Right forelimb (tissue), 1 donor: ENCODE measurements at regions not wholly inside any gene's neighbourhood (a gene's known extent, or its start where the extent isn't known, plus 50 kb on each side); places are given as distances from the start of the nearest gene placed in this dataset.
"Not testable (repeated sequence)": the region's sequence is repeated elsewhere in the genome, so short reads cannot be mapped to it uniquely, and the experiment has no call there.

Experiments used
- DNase-seq: peaks from one replicate; pipeline ENCODE4 v3.0.0-alpha.2; 2018

DNA sequence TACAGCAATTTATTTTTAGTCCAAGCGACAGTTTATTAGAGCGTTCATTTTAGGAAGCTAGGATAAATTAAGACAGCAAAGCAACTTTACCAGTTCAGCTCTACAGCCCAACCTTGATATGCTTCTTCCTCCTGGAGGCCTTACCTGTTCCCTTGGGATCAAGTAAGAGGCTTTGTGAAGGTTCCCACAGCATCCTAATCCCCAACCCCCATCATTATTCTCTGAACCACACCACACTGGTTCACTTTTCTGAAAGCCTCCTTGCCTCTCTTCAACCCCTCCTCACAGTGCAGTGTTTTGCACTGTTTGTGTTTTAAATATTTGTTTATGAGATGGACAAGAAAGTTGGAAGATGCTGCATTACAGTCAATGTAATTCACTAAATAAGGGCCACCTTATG lies 126.3 kb upstream of the CXADR start:
- DNase-seq = no peak

DNA sequence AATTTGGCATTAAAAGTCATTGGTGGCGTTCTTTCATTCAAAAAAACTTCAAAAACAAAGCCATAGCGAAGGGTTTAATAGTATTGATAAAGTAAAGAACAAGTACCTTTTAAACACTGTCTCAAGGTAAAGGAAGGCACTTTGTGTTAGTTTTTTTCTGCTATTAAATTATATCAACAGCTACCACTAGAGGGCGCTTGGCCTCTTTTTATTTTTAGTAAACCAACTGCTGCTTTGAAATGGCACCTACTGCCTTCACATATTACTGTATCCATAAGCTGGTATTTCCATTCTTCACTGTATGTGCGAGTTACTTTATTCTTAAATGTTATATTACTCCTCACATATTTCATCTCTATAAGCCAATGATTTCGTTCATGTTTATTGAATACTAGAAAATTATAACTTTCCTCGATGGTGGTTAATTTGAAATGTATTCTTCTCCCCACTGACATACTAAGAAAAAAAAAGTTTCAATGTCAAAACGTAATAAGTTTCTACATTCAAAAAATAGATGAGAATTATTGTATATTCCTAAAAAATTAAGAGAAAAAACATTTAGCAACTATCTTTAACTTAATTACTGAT lies 125.7 kb upstream of the CXADR start:
- DNase-seq = no peak

DNA sequence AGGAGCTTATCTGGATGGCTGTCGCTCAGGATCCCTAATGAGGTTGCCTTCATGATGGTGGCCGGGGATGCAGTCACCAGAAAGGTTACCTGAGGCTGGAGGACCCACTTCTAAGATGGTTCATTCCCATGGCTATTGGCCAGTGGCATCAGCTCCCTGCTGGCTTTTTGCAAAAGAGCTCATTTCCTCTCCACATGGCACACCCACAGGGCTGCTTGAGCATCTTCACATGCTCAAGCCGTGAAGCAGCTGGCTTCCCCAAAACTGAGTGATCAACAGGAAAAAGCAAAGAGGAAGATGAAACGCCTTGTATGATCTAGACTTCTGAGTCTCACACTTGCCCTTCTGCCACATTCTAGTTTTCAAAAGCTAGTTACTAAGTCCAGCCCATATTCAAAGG lies 124.6 kb upstream of the CXADR start:
- no peak for DNase-seq

DNA sequence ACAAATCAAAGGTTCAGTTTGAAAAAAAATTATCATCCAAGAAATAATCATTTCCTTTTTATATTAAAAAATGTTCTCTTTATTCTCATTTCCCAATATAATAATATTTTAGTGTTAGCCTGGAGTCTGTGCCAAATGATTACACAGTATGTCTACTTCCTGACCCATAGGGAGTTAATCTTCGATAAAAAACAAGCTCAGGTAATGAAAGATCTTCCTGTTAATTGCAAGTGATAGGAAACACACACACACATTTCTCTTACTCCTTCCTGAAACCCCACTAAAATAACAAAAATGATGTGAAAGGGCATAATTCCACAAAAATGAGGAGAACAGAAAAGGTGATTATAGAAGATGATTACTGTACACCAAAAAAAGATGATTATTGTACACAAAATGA lies 123.5 kb upstream of the CXADR start:
- DNase-seq = no peak

DNA sequence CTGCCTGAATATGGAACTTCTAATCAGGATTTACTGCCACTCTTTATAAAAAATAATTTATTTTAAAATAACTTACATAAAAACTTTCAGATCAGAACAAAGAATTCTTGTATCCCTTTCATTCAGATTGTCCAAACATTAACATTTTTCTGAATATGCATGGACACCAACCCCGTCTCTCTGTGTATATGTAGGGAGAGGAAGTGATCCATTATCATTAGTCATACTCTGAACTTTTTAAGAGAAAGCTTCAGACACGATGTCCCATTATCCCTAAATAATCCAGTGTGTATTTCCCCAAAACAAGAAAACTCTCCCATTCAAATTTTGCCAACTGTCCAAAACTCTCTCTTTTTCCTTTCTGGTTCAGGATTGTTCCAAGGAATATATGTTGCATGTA lies 122.3 kb upstream of the CXADR start:
- DNase-seq = no peak

DNA sequence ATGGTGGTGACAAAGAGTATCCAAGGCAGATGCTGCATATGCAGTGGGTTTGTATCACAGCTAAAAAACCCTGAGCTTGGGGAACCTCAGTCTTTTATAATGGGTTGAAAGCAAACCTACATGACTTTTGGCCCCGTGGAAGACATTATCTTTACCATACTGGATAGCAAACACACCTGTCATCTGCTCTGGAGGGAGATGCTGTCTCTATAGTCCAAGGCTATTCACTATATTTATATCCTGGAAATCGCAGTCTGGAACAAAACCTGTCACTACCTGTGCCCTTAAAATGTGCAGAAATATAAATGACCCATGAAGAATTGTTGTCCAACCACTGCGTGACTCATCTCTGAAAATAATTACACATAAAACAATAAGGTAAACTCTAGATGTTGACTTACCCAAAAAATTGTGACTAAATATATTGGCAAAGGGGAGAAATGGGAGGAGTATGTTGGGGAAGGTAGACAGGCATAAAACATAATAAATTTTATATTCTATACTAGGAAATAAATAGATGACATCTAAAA lies 121.0 kb upstream of the CXADR start:
- no peak for DNase-seq

DNA sequence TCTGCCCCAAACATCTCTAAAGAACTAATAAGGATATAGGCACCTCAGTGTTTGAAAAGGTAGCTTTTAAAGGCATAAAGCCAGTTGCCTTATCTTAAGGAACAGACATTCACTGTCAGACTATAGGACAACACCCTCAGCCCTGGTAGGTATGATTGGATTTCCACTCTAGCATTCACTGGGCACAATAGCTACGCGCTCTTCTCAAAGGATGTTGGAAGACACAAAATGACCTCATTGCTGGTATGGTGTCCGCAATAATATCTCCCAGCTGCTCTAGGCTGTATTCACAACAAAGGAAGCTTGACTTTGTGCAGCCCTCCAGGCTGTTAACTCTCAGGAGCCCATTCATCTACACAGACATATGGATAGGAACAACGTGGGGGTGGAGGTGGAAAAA lies 119.4 kb upstream of the CXADR start:
- no peak for DNase-seq

DNA sequence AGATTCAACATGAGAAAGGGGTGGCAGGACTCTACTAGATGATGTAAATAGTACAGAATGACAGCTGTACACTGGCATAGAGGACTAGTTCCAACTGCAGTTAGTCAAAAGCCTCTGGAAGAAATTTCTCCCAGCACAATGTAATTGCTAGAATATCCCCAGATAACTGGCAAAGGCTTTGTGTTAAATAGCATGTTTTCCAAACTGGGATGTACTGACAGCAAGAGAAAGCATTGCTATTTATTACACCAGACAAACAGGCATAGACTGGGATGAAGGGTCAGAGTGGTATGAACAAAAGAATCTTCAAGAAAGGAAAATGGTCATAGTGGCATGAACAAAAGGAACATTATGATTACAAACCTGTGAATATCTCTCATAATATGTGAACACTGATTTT lies 115.9 kb upstream of the CXADR start:
- no peak for DNase-seq

DNA sequence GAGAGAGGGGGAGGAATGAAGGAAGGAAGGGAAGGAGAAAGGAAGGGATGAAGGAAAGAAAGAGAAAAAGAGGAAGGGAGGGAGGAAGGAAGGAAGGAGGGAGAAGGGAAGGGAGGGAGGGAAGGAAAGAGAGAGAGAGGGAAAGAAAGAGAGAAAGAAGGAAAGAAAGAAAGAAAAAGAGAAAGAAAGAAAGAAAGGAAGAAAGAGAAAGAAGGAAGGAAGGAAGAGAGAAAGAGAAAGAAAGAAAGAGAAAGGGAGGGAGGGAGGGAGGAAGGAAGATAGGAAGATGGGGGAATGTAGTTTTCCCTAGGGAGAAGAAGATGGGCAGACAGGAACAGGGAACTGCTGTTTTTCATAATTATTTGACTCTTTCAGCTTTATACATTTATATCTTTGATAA lies 115.1 kb upstream of the CXADR start:
- DNase-seq = no peak

DNA sequence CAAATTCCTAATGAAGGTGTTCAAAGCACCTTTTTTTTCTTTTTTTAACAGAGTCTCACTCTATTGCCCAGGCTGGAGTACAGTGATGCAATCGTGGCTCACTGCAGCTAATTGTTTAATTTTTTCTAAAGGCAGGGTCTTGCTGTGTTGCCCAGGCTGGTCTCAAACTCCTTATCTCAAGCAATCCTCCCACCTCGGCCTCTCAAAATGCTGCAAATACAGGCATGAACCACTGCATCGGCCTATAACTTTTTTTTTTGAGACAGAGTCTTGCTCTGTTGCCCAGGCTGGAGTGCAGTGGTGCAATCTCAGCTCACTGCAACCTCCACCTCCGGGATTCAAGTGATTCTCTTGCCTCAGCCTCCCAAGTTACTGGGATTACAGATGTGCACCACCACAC lies 113.9 kb upstream of the CXADR start:
- DNase-seq = not testable (repeated sequence)

DNA sequence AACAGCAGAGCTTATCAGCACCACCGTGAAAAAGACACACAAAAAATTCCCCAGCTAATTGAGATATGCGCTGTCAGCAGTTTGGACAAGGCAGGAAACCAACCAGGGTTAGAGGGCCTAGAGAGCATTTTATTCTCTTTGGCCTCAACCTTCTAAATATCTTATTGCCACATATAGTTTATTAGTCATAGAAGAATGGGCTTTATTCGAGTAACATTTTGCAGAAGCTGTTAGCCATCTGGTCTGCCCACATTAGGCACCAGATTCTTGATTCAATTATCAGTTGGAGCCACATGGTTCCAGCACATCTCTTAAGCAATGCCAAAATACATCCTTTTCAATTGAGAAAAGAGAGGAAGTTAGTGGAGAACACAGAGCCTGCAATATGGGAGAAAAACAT lies 109.9 kb upstream of the CXADR start:
- DNase-seq = no peak

DNA sequence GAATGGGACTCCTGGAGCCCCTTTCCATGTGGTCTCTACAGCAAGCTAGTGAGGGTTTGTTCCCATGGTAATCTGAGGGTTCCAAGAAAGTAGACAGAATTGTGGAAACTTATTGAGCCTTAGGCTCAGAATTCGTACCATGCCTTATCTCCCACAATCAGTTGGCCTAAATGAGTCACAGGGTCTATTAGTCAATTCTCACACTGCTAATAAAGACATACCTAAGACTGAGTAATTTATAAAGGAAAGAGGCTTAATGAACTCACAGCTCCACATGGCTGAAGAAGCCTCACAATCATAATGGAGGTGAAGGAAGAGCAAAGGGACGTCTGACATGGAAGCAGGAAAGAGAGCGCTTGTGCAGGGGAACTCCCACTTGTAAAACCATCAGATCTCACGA lies 106.6 kb upstream of the CXADR start:
- no peak for DNase-seq

DNA sequence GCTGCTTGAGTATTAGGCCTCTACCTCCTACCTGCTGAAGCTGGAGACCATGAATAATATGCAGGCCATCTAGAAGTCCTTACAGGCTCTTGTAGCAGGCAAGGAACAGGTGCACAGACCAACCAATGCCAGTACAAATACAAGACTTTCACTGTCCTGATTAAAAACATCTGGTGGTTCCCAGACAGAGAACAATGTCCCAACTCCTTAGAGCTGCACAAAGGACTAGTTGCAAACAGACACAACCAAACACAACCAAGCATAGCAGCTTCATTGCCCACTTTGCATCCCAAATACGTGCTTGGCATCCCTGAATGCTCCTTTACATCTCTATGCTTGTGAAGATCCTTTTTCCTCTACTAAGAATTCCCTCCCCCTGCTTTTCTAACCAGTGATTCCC lies 98.1 kb upstream of the CXADR start:
- DNase-seq = no peak

DNA sequence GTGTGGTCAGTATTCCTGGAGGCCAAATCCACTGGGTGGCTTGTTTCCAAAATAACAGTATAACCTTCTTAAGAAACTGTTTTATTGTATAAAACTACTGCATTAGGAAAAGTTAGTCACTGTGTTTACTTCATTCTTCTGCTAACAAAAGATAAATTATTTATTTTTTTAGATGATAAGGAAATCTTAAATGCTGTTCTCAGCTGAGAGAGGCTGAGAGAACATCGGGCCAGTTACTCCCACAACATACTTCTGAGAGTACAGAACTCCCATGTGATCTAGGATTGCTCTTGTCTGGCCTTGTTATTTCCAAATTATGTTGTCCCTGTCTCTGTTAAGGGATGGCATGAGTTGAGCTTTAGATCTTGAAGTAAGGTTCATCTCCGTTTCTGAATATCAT lies 96.7 kb upstream of the CXADR start:
- no peak for DNase-seq

DNA sequence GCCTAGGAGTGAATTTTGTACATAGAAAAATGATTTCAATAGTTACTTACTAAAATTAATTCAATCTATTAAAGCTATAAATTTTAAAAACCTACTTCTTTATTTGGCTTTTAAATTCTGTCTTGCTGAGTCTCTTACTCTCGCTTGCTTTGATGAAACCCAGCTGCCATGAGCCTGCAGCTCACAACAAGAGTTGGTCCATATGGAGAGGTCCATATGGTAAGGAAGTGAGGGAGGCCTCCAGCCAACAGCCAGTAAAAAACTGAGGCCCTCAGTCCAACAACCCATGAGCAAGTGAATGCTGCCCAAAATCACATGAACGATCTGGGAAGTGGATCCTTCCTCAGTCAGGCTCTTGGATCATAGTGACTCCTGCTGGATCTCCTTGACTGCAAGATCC lies 89.9 kb upstream of the CXADR start:
- DNase-seq = no peak

DNA sequence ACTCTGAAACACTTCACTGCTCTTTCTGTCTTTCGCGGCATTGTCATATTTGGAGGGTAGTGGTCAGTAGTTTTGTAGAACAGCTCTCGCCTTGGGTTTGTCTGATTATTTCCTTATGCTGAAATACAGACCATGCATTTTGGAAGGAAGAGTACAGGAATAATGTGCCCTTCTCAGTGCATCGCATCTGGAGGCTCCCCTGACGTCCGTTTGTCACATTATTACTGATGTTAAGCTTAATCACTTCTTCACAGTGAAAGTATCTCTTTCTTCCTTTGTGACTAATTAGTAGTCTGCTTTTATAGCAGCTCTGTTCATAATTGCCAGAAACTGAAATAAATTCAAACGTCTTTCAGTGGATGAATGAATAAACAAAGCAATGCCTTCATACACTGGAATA lies 85.7 kb upstream of the CXADR start:
- no peak for DNase-seq

DNA sequence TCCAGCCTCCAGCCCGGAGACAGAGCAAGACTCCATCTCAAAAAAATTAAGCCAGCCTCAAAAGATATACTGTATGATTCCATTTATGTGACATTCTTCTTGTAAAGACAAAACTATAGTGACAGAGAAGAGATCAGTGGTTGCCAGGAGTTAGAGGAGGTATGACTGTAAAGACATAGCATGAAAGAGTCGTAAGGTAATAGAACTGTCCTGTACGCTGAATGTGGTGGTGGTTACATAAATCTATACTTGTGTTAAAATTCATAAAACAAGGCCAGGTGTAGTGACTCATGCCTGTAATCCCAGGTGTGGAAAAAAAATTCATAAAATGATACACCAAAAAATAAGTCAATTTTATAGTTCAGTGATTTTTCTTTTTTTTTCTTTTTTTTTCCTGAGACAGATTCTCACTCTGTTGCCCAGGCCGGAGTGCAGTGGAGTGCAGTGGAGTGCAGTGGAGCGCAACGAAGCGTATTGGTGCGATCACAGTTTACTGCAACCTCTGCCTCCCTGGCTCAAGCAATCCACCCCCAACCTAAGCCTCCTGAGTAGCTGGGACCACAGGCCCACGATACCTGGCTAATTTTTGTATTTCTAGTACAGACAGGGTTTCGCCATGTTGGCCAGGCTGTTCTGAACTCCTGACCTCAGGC lies 84.9 kb upstream of the CXADR start:
- DNase-seq = no peak

DNA sequence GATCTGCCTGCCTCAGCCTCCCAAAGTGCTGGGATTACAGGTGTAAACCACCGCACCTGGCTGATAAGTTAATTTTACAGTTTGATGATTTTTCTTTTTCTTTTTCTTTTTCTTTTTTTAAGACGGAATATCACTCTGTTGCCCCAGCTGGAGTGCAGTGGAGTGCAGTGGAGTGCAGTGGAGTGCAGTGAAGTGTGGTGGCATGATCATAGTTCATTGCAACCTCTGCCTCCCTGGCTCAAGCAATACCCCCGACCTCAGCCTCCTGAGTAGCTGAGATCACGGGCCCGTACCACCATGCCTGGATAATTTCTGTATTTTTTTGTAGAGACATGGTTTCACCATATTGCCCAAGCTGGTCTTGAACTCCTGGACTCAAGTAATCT lies 84.4 kb upstream of the CXADR start:
- DNase-seq = no peak

DNA sequence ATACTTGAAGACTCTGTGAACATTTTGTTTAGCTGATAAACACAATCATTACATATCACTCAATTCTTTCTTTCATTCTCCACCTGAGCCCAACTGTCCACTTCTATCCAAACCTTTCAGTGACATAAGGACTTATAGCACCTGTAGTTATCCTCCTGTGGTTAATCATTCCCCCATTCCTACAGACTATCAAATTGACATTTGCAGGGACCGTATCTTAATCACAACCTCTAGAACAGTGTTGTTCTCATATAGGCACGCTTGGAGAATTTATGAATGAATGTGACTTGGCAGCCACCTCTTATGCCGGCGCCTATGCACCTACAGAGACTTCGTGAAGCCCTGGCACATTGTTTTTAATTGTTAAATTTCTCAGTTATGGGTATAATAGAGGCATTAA lies 83.9 kb upstream of the CXADR start:
- no peak for DNase-seq

DNA sequence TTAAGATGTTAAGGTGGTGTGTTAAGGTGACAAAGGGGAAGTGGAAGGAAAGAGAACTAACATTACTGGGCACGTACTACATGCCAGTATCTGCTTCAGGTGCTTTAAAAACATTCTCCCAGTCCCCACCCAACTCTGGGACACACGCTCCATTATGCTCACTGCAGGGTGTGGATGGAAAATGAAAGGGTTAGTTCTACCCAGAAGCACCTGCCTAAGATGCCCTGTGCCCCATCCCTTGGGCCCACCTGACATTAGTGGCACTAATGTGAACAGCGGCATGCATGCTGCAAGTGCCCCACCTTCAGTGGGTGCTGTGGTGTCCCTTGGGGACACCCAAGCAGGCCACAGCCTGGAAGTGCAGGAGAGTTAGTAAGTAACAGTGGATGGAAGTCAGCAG lies 82.9 kb upstream of the CXADR start:
- DNase-seq = no peak

DNA sequence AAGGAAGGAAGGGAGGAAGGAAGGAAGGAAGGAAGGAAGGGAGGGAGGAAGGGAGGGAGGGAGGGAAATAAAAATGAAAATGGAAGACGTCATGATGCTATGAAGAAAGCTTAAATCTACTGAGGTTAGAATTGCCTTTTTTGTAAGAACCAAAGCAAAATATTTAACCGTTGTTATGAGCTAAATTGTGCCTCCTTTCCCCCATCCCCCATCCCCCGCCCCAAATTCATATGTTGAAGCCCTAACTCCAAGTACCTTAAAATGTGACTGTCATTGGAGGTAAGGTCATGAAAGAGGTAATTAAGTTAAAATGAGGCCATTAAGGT lies 80.1 kb upstream of the CXADR start:
- DNase-seq = no peak

DNA sequence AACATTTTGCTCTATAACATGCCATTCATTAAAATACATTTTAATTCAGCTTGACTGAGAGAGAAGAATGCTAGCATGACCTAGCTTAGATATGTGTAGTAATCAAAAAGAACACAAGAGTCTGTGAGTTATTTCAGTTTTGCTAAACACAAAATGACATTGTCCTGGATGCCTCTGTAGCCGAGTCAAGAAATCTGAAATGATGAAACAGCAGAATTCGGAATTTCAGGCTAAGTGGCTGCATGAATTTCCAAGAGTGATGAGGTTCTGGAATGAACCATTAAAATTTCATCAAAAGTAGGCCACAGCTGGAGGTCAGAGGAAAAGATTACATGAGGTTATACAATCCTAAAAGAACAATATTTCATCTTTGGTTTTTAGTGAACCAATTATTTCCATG lies 79.1 kb upstream of the CXADR start:
- no peak for DNase-seq

DNA sequence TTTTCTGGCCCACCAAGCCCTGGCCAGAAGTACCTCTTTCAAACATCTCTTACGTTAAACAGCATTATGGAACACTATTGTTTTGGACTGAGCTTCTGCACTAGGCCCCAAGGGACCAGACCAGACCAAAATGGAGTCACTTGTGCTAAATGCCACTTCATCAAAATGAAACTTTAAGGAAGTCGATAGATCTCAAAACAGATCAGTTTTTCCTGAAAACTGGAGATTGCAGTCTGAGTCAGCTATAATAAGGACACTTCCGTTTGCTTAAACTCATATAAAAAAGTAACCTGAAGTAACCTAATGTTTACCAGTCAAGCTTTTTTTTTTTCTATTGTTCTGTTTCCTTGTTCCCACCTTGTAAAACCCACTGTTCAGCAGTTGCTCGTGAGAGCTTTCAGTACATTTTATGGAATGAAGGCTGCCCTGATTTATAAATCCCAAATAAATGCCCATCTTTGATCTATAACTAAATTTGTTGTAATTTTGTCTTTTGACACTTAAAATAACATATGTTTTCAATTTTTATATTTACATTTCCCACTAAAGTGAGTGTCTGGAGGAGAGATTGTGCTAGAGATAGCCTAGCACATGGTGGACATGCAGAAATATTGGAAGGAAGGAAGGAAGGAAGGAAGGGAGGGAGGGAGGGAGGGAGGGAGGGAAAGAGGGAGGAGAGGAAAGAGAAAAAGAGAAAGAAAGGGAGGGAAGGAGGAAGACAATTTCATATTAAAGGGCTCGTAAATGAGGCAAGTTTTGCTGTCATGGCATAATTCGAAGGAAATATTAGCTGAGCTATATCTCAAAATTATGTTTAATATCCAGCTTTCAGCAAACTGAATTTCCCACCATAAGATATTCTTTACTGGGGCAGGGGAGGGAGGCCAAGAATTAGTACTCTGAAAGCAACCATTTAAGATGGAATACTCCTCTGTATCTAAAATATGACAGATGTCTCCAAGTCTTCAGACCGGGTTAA lies 77.0 kb upstream of the CXADR start:
- DNase-seq = no peak

DNA sequence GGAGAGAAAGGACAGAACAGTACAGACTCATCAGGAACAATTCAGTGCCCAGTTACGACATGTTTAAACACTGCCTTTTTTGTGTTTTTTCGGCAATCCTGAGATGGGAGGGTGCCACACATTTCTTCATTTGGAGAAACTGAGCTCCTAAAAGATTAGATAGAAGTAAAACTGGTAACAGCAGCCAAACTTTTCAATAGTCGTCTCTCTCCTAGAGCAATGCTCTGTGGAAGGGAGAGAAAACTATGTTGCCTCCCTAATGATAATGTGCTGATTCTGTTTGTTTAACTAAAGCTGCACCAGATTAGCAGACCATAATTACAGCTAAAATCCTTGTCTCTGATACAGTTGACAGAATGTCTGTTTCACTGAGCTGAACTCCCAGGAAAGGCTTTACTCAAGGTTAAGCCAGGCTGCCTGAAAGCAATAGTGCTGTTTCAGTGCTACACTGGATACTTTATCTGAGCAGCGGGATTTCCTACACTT lies 76.2 kb upstream of the CXADR start:
- DNase-seq = no peak
